Liver (tissue), 8 donors: ENCODE measurements at regions not wholly inside any gene's neighbourhood (a gene's known extent, or its start where the extent isn't known, plus 50 kb on each side); places are given as distances from the start of the nearest gene placed in this dataset.
"Not testable (repeated sequence)": the region's sequence is repeated elsewhere in the genome, so short reads cannot be mapped to it uniquely, and the experiment has no call there.

Source experiments
- DNase-seq: peaks from one replicate; pipeline ENCODE4 v3.0.0-alpha.2; 2017; ENCODE audit warnings: low spot score
- H3K27ac ChIP-seq, 2 donors: one replicate each; pipeline ENCODE4 v1.7.0; 2013; ENCODE audit warnings: inconsistent platforms in 2 of 2, low read length in 2 of 2, control low read depth in 1 of 2, low read depth in 1 of 2, mild to moderate bottlenecking in 1 of 2
- H3K27me3 ChIP-seq, 4 donors: one replicate each; pipeline versions ENCODE4 v1.6.1 to v1.7.0; 2013; ENCODE audit warnings: low read length in 3 of 4, inconsistent platforms in 1 of 4, mild to moderate bottlenecking in 1 of 4, moderate library complexity in 1 of 4; ENCODE audit not compliant: control insufficient read depth in 4 of 4, insufficient read depth in 4 of 4
- H3K36me3 ChIP-seq, 4 donors: one replicate each; pipeline versions ENCODE4 v1.6.1 to v1.7.0; 2013; ENCODE audit warnings: low read length in 3 of 4, mild to moderate bottlenecking in 3 of 4, low read depth in 1 of 4, moderate library complexity in 1 of 4; ENCODE audit not compliant: control insufficient read depth in 4 of 4, insufficient read depth in 3 of 4
- H3K4me1 ChIP-seq, 4 donors: one replicate each; pipeline versions ENCODE4 v1.6.1 to v1.7.0; 2013; ENCODE audit warnings: low read length in 3 of 4, mild to moderate bottlenecking in 3 of 4, moderate library complexity in 1 of 4; ENCODE audit not compliant: control insufficient read depth in 4 of 4, insufficient read depth in 4 of 4
- H3K4me3 ChIP-seq, 3 donors: one replicate each; pipeline versions ENCODE4 v1.6.1 to v1.7.0; 2013; ENCODE audit warnings: low read length in 3 of 3, control low read depth in 1 of 3, low read depth in 1 of 3, mild to moderate bottlenecking in 1 of 3
- H3K9ac ChIP-seq, 2 donors: one replicate each; pipeline ENCODE4 v1.7.0; 2013; ENCODE audit warnings: low read length in 2 of 2, mild to moderate bottlenecking in 2 of 2, moderate library complexity in 2 of 2, control low read depth in 1 of 2, low read depth in 1 of 2
- H3K9me3 ChIP-seq, 4 donors: one replicate each; pipeline versions ENCODE4 v1.6.1 to v1.7.0; 2013; ENCODE audit warnings: low read length in 3 of 4; ENCODE audit not compliant: control insufficient read depth in 4 of 4
- CTCF ChIP-seq: fragments of 150-350 bp; IDR thresholded peaks from 2 replicates; pipeline ENCODE4 v1.5.1; 2017; ENCODE audit warnings: improper control_type of control experiment, low read depth, low read length; ENCODE audit not compliant: missing input control
- EGR1 ChIP-seq, 2 donors: IDR thresholded peaks; 2 replicates each; pipeline ENCODE4 v1.6.1; 2016 to 2018; ENCODE audit warnings: antibody characterized with exemption in 2 of 2, low read depth in 2 of 2
- FOXA1 ChIP-seq: IDR thresholded peaks from 2 replicates; pipeline ENCODE4 v1.6.1; 2016; ENCODE audit warnings: antibody characterized with exemption
- FOXA2 ChIP-seq: IDR thresholded peaks from 2 replicates; pipeline ENCODE4 v1.6.1; 2016; ENCODE audit warnings: antibody characterized with exemption
- GABPA ChIP-seq, 2 donors: IDR thresholded peaks in 1 of 2; conservative IDR thresholded peaks in 1 of 2; 2 replicates each; pipeline ENCODE4 v1.6.1; 2016; ENCODE audit warnings: antibody characterized with exemption in 2 of 2, mild to moderate bottlenecking in 1 of 2, moderate library complexity in 1 of 2
- HNF4A ChIP-seq, 2 donors: conservative IDR thresholded peaks; 2 replicates each; pipeline ENCODE4 v1.6.1; 2016; ENCODE audit warnings: antibody characterized with exemption in 2 of 2, mild to moderate bottlenecking in 2 of 2
- HNF4G ChIP-seq: IDR thresholded peaks from 2 replicates; pipeline ENCODE4 v1.6.1; 2016; ENCODE audit warnings: antibody characterized with exemption
- JUND ChIP-seq, 2 donors: IDR thresholded peaks; 2 replicates each; pipeline ENCODE4 v1.6.1; 2016; ENCODE audit warnings: antibody characterized with exemption in 2 of 2
- MAX ChIP-seq: IDR thresholded peaks from 2 replicates; pipeline ENCODE4 v1.6.1; 2016; ENCODE audit warnings: antibody characterized with exemption
- RAD21 ChIP-seq, 2 donors: IDR thresholded peaks; 2 replicates each; pipeline ENCODE4 v1.6.1; 2016; ENCODE audit warnings: antibody characterized with exemption in 2 of 2, mild to moderate bottlenecking in 2 of 2
- RXRA ChIP-seq, 2 donors: IDR thresholded peaks; 2 replicates each; pipeline ENCODE4 v1.6.1; 2017 to 2018; ENCODE audit warnings: antibody characterized with exemption in 2 of 2, mild to moderate bottlenecking in 1 of 2
- SP1 ChIP-seq: IDR thresholded peaks from 2 replicates; pipeline ENCODE4 v1.6.1; 2018; ENCODE audit warnings: antibody characterized with exemption, mild to moderate bottlenecking
- TAF1 ChIP-seq: conservative IDR thresholded peaks from 2 replicates; pipeline ENCODE4 v1.6.1; 2016; ENCODE audit warnings: antibody characterized with exemption, mild to moderate bottlenecking
- YY1 ChIP-seq: IDR thresholded peaks from 2 replicates; pipeline ENCODE4 v1.6.1; 2016; ENCODE audit warnings: antibody characterized with exemption, mild to moderate bottlenecking
- ZBTB33 ChIP-seq: IDR thresholded peaks from 2 replicates; pipeline ENCODE4 v1.6.1; 2016; ENCODE audit warnings: antibody characterized with exemption
- WGBS: extraction: QIAGEN DNeasy Blood & Tissue Kit; methylation state at CpG from one replicate; pipeline ENCODE4 v1.1.7; 2013; 5-methylcytosine and 5-hydroxymethylcytosine counted together
- TF ChIP-seq, protein P1 (sequence below): IDR thresholded peaks from 2 replicates; pipeline ENCODE4 v1.6.1; 2016; ENCODE audit warnings: antibody characterized with exemption, mild to moderate bottlenecking
- TF ChIP-seq, protein P2 (sequence below): IDR thresholded peaks from 2 replicates; pipeline ENCODE4 v1.6.1; 2016; ENCODE audit warnings: antibody characterized with exemption
- donor health status: healthy.
- donor health status: healthy.
- donor health status: healthy.
- donor health status: healthy.
- donor health status: healthy.

DNA sequence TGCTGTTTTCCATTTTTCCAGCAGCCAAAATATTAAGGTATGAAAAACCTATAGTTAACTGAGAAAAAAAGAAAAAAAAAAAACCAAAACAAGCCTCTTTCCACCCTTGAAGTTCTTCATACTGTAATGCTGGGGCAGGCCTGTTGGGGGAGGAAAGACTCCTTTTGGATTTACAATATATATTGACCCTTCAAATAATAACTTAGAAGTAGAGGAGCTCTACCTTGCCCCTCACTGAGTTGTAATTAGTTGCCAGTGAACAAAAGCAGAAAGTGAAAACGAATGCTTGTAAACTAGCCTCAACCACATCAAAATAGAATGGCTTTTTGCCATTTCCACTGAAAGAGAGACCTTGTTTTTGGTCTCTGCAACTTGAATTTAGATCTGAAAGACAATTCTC, 326.6 kb downstream of the NR2F2 start:
- Histone ChIP-seq H3K4me1 (no peaks in the 10 kb centered on the region), H3K27ac (no peak overlapping the region), H3K9me3 (no peaks in the 10 kb centered on the region), H3K4me3 (no peak overlapping the region), H3K9ac (no peak overlapping the region), H3K27me3 (no peaks in the 10 kb centered on the region), H3K36me3 (no peaks in the 10 kb centered on the region)
- TF ChIP-seq TAF1 (no peak), RXRA (IDR thresholded peaks at IDR 0.05) (no peak), FOXA1 (no peak), FOXA2 (no peak), SP1 (no peak), GABPA (IDR thresholded peaks at IDR 0.05 in 1 of 2, conservative IDR thresholded peaks at IDR 0.05 in 1 of 2) (no peak), JUND (IDR thresholded peaks at IDR 0.05) (no peak), HNF4A (conservative IDR thresholded peaks at IDR 0.05) (no peak), CTCF (no peak), HNF4G (no peak), RAD21 (IDR thresholded peaks at IDR 0.05) (no peak), MAX (no peak), ZBTB33 (no peak), YY1 (no peak), EGR1 (IDR thresholded peaks at IDR 0.05; ENCODE audit: low read depth in 2 of 2) (no peak)
- TF ChIP-seq, protein P1, sequence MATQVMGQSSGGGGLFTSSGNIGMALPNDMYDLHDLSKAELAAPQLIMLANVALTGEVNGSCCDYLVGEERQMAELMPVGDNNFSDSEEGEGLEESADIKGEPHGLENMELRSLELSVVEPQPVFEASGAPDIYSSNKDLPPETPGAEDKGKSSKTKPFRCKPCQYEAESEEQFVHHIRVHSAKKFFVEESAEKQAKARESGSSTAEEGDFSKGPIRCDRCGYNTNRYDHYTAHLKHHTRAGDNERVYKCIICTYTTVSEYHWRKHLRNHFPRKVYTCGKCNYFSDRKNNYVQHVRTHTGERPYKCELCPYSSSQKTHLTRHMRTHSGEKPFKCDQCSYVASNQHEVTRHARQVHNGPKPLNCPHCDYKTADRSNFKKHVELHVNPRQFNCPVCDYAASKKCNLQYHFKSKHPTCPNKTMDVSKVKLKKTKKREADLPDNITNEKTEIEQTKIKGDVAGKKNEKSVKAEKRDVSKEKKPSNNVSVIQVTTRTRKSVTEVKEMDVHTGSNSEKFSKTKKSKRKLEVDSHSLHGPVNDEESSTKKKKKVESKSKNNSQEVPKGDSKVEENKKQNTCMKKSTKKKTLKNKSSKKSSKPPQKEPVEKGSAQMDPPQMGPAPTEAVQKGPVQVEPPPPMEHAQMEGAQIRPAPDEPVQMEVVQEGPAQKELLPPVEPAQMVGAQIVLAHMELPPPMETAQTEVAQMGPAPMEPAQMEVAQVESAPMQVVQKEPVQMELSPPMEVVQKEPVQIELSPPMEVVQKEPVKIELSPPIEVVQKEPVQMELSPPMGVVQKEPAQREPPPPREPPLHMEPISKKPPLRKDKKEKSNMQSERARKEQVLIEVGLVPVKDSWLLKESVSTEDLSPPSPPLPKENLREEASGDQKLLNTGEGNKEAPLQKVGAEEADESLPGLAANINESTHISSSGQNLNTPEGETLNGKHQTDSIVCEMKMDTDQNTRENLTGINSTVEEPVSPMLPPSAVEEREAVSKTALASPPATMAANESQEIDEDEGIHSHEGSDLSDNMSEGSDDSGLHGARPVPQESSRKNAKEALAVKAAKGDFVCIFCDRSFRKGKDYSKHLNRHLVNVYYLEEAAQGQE = no peak
- TF ChIP-seq, protein P2, sequence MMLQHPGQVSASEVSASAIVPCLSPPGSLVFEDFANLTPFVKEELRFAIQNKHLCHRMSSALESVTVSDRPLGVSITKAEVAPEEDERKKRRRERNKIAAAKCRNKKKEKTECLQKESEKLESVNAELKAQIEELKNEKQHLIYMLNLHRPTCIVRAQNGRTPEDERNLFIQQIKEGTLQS = no peak
- 57% methylated on average over 1 of the region's 1 CpG for WGBS
- DNase-seq = no peak

- H3K36me3 ChIP-seq, H3K27me3 ChIP-seq, H3K9ac ChIP-seq, H3K9me3 ChIP-seq, H3K4me1 ChIP-seq, DNase-seq, H3K4me3 ChIP-seq, H3K27ac ChIP-seq: not testable (repeated sequence)
- 79% methylated on average over 3 of the region's 3 CpGs for WGBS
Measured at GRCh38 chr15:96666979-96667378, 336.5 kb downstream of the NR2F2 start.
